ENCODE measurements at regions not wholly inside any gene's neighbourhood (a gene's known extent, or its start where the extent isn't known, plus 50 kb on each side); places are given as distances from the start of the nearest gene placed in this dataset.

DNA sequence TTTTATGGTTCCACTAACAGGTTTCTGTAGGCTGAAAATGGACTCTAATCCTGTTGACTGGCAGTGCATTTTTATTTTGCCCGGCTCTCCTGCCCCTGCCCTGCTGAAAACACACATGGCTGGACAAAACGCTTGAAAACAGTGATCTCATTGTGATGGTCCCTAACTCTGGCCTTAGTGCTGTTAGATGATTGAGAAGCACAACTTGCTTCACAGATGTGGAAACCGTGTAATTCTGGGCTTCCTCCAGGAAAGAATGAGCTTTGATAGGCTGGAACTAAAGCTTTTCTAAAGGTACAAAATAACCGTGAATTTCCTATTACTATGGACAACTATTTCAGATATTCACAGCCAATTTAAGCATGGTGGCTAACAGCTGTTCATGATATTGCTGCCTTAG lies 121.4 kb downstream of the VGLL3 start:
- BruUV-seq (replicated peaks) = no TSS peak
- H3K4me3 ChIP-seq (ENCODE audit: low read depth, low read length, poor library complexity, severe bottlenecking) = no peak overlapping the region
- intact Hi-C loops (cut with micrococcal nuclease; ENCODE audit: unreplicated experiment) = no loop called here
- no peaks in the 10 kb centered on the region for H3K4me1 ChIP-seq (ENCODE audit: insufficient read depth, low read length, poor library complexity, severe bottlenecking)
- DNase-seq (ENCODE audit: low spot score) = peak; percentile 28
- H3K27me3 ChIP-seq (replicated peaks; ENCODE audit: insufficient read depth, low read depth, low read length, poor library complexity) = no peaks in the 10 kb centered on the region
- ChIA-PET CTCF (interaction anchor here (0.6 kb wide), 1 partner anchor 76 kb away, joined by 8 read pairs; no protein-coding TSS in a partner anchor), POLR2A (ENCODE audit: low non-redundant PET) (no interaction called here)
- no peak overlapping the region for H3K27ac ChIP-seq (ENCODE audit: low read depth, low read length, poor library complexity, severe bottlenecking)
- no peaks in the 10 kb centered on the region for H3K9me3 ChIP-seq (ENCODE audit: low read depth, low read length, poor library complexity, severe bottlenecking)
- H3K36me3 ChIP-seq (ENCODE audit: insufficient read depth, low read length, poor library complexity, severe bottlenecking) = no peaks in the 10 kb centered on the region
- TF ChIP-seq EZH2 (IDR thresholded peaks at IDR 0.05; ENCODE audit: borderline replicate concordance, low read depth, low read length, poor library complexity, severe bottlenecking) = no peak
- TF ChIP-seq, protein P1, sequence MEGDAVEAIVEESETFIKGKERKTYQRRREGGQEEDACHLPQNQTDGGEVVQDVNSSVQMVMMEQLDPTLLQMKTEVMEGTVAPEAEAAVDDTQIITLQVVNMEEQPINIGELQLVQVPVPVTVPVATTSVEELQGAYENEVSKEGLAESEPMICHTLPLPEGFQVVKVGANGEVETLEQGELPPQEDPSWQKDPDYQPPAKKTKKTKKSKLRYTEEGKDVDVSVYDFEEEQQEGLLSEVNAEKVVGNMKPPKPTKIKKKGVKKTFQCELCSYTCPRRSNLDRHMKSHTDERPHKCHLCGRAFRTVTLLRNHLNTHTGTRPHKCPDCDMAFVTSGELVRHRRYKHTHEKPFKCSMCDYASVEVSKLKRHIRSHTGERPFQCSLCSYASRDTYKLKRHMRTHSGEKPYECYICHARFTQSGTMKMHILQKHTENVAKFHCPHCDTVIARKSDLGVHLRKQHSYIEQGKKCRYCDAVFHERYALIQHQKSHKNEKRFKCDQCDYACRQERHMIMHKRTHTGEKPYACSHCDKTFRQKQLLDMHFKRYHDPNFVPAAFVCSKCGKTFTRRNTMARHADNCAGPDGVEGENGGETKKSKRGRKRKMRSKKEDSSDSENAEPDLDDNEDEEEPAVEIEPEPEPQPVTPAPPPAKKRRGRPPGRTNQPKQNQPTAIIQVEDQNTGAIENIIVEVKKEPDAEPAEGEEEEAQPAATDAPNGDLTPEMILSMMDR (conservative IDR thresholded peaks at IDR 0.05; ENCODE audit: low read depth, low read length) = no peak

DNA sequence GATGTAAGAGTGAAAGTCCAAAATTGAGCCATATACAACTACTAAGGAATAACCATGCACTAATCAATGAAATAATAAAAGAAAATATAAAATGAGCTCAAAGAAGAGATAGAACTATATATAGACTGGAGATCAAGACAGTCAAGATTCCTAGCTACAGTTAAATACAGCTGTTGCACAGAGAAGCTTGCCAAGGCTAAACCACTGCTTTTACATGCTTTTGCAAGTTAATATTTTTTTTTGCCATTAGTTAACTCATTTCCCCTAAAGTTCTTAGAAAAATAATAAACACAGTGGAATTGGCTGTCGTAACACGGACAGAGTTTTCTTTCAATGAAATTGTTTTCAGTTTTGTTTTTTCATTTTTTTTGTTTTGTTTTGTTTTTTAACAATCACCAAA lies 123.0 kb downstream of the VGLL3 start:
- no peaks in the 10 kb centered on the region for H3K36me3 ChIP-seq (ENCODE audit: insufficient read depth, low read length, poor library complexity, severe bottlenecking)
- H3K4me1 ChIP-seq (ENCODE audit: insufficient read depth, low read length, poor library complexity, severe bottlenecking) = no peaks in the 10 kb centered on the region
- intact Hi-C loops (cut with micrococcal nuclease; ENCODE audit: unreplicated experiment) = no loop called here
- DNase-seq (ENCODE audit: low spot score) = no peak
- no TSS peak for BruUV-seq (replicated peaks)
- ChIA-PET POLR2A (ENCODE audit: low non-redundant PET) (no interaction called here), CTCF (no interaction called here)
- no peak for TF ChIP-seq EZH2 (IDR thresholded peaks at IDR 0.05; ENCODE audit: borderline replicate concordance, low read depth, low read length, poor library complexity, severe bottlenecking)
- TF ChIP-seq, protein P1 (conservative IDR thresholded peaks at IDR 0.05; ENCODE audit: low read depth, low read length) = no peak
- H3K9me3 ChIP-seq (ENCODE audit: low read depth, low read length, poor library complexity, severe bottlenecking) = no peaks in the 10 kb centered on the region
- no peak overlapping the region for H3K27ac ChIP-seq (ENCODE audit: low read depth, low read length, poor library complexity, severe bottlenecking)
- no peak overlapping the region for H3K4me3 ChIP-seq (ENCODE audit: low read depth, low read length, poor library complexity, severe bottlenecking)
- H3K27me3 ChIP-seq (replicated peaks; ENCODE audit: insufficient read depth, low read depth, low read length, poor library complexity) = no peaks in the 10 kb centered on the region

DNA sequence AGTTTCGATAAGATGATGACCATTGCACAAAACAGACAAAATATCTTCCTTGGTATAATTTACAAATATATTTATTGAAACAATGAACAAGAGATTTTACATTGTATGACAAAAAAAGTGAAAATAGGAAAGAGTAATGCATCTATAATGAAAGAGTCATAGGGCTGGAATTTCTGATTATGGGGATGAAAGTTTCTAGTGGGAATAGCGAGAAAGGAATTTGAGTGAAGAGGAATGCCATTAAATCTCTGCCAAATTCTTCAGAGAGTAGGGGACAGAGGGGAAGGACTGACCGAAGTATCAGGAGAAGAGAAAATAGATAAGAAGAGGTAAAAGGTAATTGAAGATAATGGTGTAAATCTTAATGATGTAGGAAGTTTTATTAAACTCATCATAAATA lies 125.4 kb downstream of the VGLL3 start:
- H3K27me3 ChIP-seq (replicated peaks; ENCODE audit: insufficient read depth, low read depth, low read length, poor library complexity) = no peaks in the 10 kb centered on the region
- TF ChIP-seq, protein P1 (conservative IDR thresholded peaks at IDR 0.05; ENCODE audit: low read depth, low read length) = no peak
- TF ChIP-seq EZH2 (IDR thresholded peaks at IDR 0.05; ENCODE audit: borderline replicate concordance, low read depth, low read length, poor library complexity, severe bottlenecking) = no peak
- DNase-seq (ENCODE audit: low spot score) = no peak
- no TSS peak for BruUV-seq (replicated peaks)
- ChIA-PET POLR2A (ENCODE audit: low non-redundant PET) (no interaction called here), CTCF (no interaction called here)
- H3K4me3 ChIP-seq (ENCODE audit: low read depth, low read length, poor library complexity, severe bottlenecking) = no peak overlapping the region
- H3K9me3 ChIP-seq (ENCODE audit: low read depth, low read length, poor library complexity, severe bottlenecking) = no peaks in the 10 kb centered on the region
- H3K36me3 ChIP-seq (ENCODE audit: insufficient read depth, low read length, poor library complexity, severe bottlenecking) = no peaks in the 10 kb centered on the region
- H3K27ac ChIP-seq (ENCODE audit: low read depth, low read length, poor library complexity, severe bottlenecking) = no peak overlapping the region
- intact Hi-C loops (cut with micrococcal nuclease; ENCODE audit: unreplicated experiment) = no loop called here
- no peaks in the 10 kb centered on the region for H3K4me1 ChIP-seq (ENCODE audit: insufficient read depth, low read length, poor library complexity, severe bottlenecking)
